DND-41 (cell line): ENCODE measurements at regions not wholly inside any gene's neighbourhood (a gene's known extent, or its start where the extent isn't known, plus 50 kb on each side); places are given as distances from the start of the nearest gene placed in this dataset.

Experiments used
- ATAC-seq: fragments of 200-7000 bp; cut with Tn5 transposase; 3 replicates; pipeline ENCODE4 v1.9.1; 2021; ENCODE audit warnings: low read depth; ENCODE audit not compliant: insufficient read depth
- DNase-seq: peaks from one replicate; pipeline ENCODE4 v3.0.0-alpha.2; 2020
- H2AFZ ChIP-seq: 2 replicates; pipeline ENCODE4 v1.6.0; 2012; ENCODE audit warnings: low read depth, low read length
- H3K27ac ChIP-seq: 2 replicates; pipeline ENCODE4 v1.5.1; 2012; ENCODE audit warnings: low read length, inconsistent platforms
- H3K27me3 ChIP-seq: fragments of 200-600 bp; sonication (generic); 2 replicates; pipeline ENCODE4 v1.6.0; 2012; ENCODE audit warnings: low read length, mild to moderate bottlenecking, inconsistent platforms; ENCODE audit not compliant: insufficient read depth, poor library complexity
- H3K36me3 ChIP-seq: 2 replicates; pipeline ENCODE4 v1.5.1; 2012; ENCODE audit warnings: low read length, inconsistent platforms; ENCODE audit not compliant: insufficient read depth
- H3K4me1 ChIP-seq: 2 replicates; pipeline ENCODE4 v1.5.1; 2012; ENCODE audit warnings: mild to moderate bottlenecking, low read length; ENCODE audit not compliant: insufficient read depth
- H3K4me2 ChIP-seq: 2 replicates; pipeline ENCODE4 v1.6.0; 2012; ENCODE audit warnings: mild to moderate bottlenecking, moderate library complexity, low read length, inconsistent platforms; ENCODE audit not compliant: insufficient read depth
- H3K4me3 ChIP-seq, 2 experiments: fragments of 200-600 bp in 1 of 2; shearing (Covaris generic) in 1 of 2; 2 replicates each; pipeline ENCODE4 v1.5.1; 2012 to 2016; ENCODE audit warnings: inconsistent platforms in 2 of 2, low read length in 2 of 2, mild to moderate bottlenecking in 2 of 2, low read depth in 1 of 2, moderate library complexity in 1 of 2
- H3K79me2 ChIP-seq: 2 replicates; pipeline ENCODE4 v1.6.0; 2012; ENCODE audit warnings: low read length, inconsistent platforms; ENCODE audit not compliant: insufficient read depth
- H3K9ac ChIP-seq: 2 replicates; pipeline ENCODE4 v1.6.0; 2012; ENCODE audit warnings: low read depth, mild to moderate bottlenecking, inconsistent platforms, low read length, moderate library complexity
- H3K9me3 ChIP-seq: 2 replicates; pipeline ENCODE4 v1.5.1; 2012; ENCODE audit warnings: low read length, moderate library complexity, mild to moderate bottlenecking, inconsistent platforms; ENCODE audit not compliant: insufficient read depth, severe bottlenecking
- H4K20me1 ChIP-seq: 2 replicates; pipeline ENCODE4 v1.6.0; 2012; ENCODE audit warnings: low read length; ENCODE audit not compliant: insufficient read depth
- EZH2 ChIP-seq: IDR thresholded peaks from 3 replicates; pipeline ENCODE4 v1.6.1; 2012; ENCODE audit warnings: borderline replicate concordance, low read depth, mild to moderate bottlenecking, moderate library complexity, low read length, inconsistent platforms; ENCODE audit not compliant: severe bottlenecking
- TF ChIP-seq, protein P1 (sequence below): IDR thresholded peaks from 2 replicates; pipeline ENCODE4 v1.5.1; 2012; ENCODE audit warnings: borderline replicate concordance, low read length, moderate library complexity, mild to moderate bottlenecking; ENCODE audit not compliant: poor library complexity, severe bottlenecking; ENCODE audit errors: extremely low read depth

DNA sequence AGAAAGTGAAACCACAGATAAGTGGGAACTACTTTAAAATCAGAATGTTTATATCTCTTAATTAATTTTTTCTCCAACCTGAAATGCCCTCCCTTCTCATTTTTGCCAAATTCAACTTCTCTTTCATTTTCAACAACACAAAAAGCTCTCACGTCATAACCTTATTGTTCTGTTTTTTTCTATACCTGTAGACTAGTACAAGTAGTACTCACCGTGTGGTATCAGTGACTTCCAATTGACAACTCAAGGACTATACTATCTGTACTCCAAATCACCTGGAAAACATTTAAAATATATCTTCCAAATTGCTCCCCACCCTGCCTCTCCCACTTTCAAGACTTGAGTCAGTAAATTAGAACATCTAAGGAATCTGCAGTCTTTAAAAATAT lies 72.8 kb upstream of the ZNF280D start:
- H3K4me3 ChIP-seq, result no peak overlapping the region
- no peak overlapping the region for H3K4me2 ChIP-seq
- DNase-seq, result no peak
- H3K36me3 ChIP-seq, result no peaks in the 10 kb centered on the region
- no peak for ATAC-seq
- H3K9me3 ChIP-seq, result peaks cover 15% of the 10 kb centered on the region
- TF ChIP-seq, protein P1, sequence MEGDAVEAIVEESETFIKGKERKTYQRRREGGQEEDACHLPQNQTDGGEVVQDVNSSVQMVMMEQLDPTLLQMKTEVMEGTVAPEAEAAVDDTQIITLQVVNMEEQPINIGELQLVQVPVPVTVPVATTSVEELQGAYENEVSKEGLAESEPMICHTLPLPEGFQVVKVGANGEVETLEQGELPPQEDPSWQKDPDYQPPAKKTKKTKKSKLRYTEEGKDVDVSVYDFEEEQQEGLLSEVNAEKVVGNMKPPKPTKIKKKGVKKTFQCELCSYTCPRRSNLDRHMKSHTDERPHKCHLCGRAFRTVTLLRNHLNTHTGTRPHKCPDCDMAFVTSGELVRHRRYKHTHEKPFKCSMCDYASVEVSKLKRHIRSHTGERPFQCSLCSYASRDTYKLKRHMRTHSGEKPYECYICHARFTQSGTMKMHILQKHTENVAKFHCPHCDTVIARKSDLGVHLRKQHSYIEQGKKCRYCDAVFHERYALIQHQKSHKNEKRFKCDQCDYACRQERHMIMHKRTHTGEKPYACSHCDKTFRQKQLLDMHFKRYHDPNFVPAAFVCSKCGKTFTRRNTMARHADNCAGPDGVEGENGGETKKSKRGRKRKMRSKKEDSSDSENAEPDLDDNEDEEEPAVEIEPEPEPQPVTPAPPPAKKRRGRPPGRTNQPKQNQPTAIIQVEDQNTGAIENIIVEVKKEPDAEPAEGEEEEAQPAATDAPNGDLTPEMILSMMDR, result no peak
- no peak overlapping the region for H3K27ac ChIP-seq
- H4K20me1 ChIP-seq, result no peaks in the 10 kb centered on the region
- H3K4me1 ChIP-seq, result peaks cover 17% of the 10 kb centered on the region
- H3K9ac ChIP-seq, result no peak overlapping the region
- H3K79me2 ChIP-seq, result no peaks in the 10 kb centered on the region
- no peaks in the 10 kb centered on the region for H3K27me3 ChIP-seq
- H2AFZ ChIP-seq, result no peak overlapping the region

DNA sequence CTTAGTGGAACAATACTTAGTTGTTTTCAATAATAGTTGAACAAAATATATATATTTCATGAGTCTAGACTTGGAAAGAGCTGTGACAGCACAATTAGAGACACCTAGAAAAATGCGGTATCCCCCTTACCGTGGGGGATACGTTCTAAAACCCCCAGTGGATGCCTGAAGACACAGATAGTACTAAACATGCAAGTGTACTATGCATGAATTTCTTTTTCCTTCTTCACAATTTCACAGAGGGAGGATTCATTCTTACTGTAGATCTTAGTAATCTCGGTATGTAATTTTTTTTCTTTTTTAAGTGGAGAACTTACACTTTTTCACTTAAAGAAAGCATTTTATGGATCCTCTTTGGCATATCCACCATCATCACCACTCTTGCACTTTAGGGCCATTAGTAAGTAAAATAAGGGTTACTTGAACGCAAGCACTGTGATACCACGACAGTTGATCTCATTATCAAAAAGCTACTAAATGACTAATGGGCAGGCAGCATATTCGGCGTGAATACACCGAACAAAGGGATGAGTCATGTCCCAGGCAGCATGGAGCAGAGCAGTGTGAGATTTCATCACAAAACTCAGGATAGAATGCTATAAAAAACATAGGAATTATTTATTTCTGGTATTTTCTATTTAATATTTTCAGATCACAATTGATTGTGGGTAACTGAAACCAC lies 72.3 kb upstream of the ZNF280D start:
- TF ChIP-seq, protein P1, result no peak
- no peak for TF ChIP-seq EZH2
- Histone ChIP-seq H3K9me3 (peaks cover 15% of the 10 kb centered on the region), H3K36me3 (no peaks in the 10 kb centered on the region), H3K4me1 (peaks cover 17% of the 10 kb centered on the region), H2AFZ (no peak overlapping the region), H3K9ac (no peak overlapping the region), H4K20me1 (no peaks in the 10 kb centered on the region), H3K27ac (no peak overlapping the region), H3K79me2 (no peaks in the 10 kb centered on the region), H3K27me3 (no peaks in the 10 kb centered on the region), H3K4me2 (no peak overlapping the region), H3K4me3 (no peak overlapping the region)
- ATAC-seq (no peak; the same call in 2 of the 3 replicates), DNase-seq (no peak)

DNA sequence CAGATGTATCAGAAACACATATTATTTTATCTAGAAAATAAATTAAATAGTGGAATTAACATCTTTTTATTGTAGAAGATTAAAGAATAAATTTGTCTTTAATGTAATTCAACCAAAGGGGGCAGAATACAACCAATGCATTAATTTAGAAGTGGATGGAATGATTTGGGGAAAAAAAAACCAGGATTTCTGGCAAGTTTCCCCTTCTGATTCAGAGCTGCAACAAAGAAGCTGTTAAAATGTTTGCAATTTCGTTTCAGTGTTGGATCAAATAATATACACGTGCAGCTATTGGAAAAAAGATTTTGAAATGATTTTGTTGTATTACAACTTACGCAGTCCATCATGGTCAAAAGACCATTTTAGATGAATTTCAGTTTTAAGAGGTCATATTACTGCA lies 71.6 kb upstream of the ZNF280D start:
- DNase-seq, result no peak
- no peak overlapping the region for H3K4me2 ChIP-seq
- TF ChIP-seq EZH2, result no peak
- TF ChIP-seq, protein P1, result no peak
- H2AFZ ChIP-seq, result no peak overlapping the region
- no peaks in the 10 kb centered on the region for H3K79me2 ChIP-seq
- H3K9ac ChIP-seq, result no peak overlapping the region
- H3K4me1 ChIP-seq, result peaks cover 17% of the 10 kb centered on the region
- no peaks in the 10 kb centered on the region for H3K27me3 ChIP-seq
- no peak overlapping the region for H3K27ac ChIP-seq
- peaks cover 12% of the 10 kb centered on the region for H3K9me3 ChIP-seq
- H4K20me1 ChIP-seq, result no peaks in the 10 kb centered on the region
- no peak overlapping the region for H3K4me3 ChIP-seq
- no peaks in the 10 kb centered on the region for H3K36me3 ChIP-seq
- no peak for ATAC-seq
